Stimulated activated CD8-positive, alpha-beta memory T cell treated with anti-CD3 and anti-CD28 coated beads, Interleukin-15, amount 100 ng/mL, for 4 hours (primary cell): ENCODE measurements at regions not wholly inside any gene's neighbourhood (a gene's known extent, or its start where the extent isn't known, plus 50 kb on each side); places are given as distances from the start of the nearest gene placed in this dataset.
"Not testable (repeated sequence)": the region's sequence is repeated elsewhere in the genome, so short reads cannot be mapped to it uniquely, and the experiment has no call there.

Experiments
- DNase-seq, 2 donors: peaks; one replicate each; pipeline ENCODE4 v3.0.0-alpha.2; 2020; ENCODE audit warnings: low read depth in 2 of 2

- DNase-seq = no peak
Measured at GRCh38 chr5:164967354-164967753, 1461.9 kb downstream of the MAT2B start.

- no peak for DNase-seq
Measured at GRCh38 chr5:164972973-164973372, 1467.6 kb downstream of the MAT2B start.

- no peak for DNase-seq
Measured at GRCh38 chr5:164975986-164976385, 1470.6 kb downstream of the MAT2B start.

GRCh38 chr5:164980480-164980879 lies 1475.1 kb downstream of the MAT2B start:
- no peak for DNase-seq

- DNase-seq = no peak
Measured at GRCh38 chr5:164998142-164998541, 1492.7 kb downstream of the MAT2B start.

- no peak for DNase-seq
Measured at GRCh38 chr5:164998590-164998989, 1493.2 kb downstream of the MAT2B start.

GRCh38 chr5:165000479-165001190 lies 1495.2 kb downstream of the MAT2B start:
- DNase-seq = no peak

GRCh38 chr5:165003283-165003682 lies 1497.9 kb downstream of the MAT2B start:
- no peak for DNase-seq

GRCh38 chr5:165004175-165004574 lies 1498.8 kb downstream of the MAT2B start:
- DNase-seq = no peak

- no peak for DNase-seq
Measured at GRCh38 chr5:165014439-165014838, 1509.0 kb downstream of the MAT2B start.

- no peak for DNase-seq
Measured at GRCh38 chr5:165015126-165015525, 1509.7 kb downstream of the MAT2B start.

GRCh38 chr5:165015547-165015946 lies 1510.1 kb downstream of the MAT2B start:
- no peak for DNase-seq

- DNase-seq = no peak
Measured at GRCh38 chr5:165026971-165027370, 1521.6 kb downstream of the MAT2B start.

- DNase-seq = no peak
Measured at GRCh38 chr5:165028356-165028755, 1522.9 kb downstream of the MAT2B start.

GRCh38 chr5:165029099-165029870 lies 1523.9 kb downstream of the MAT2B start:
- no peak for DNase-seq

- no peak for DNase-seq
Measured at GRCh38 chr5:165030971-165031370, 1525.6 kb downstream of the MAT2B start.

GRCh38 chr5:165031371-165031770 lies 1526.0 kb downstream of the MAT2B start:
- no peak for DNase-seq

GRCh38 chr5:165035520-165035919 lies 1530.1 kb downstream of the MAT2B start:
- DNase-seq = no peak

- no peak for DNase-seq
Measured at GRCh38 chr5:165039748-165040147, 1534.3 kb downstream of the MAT2B start.

- not testable (repeated sequence) for DNase-seq
Measured at GRCh38 chr5:165045941-165046340, 1540.5 kb downstream of the MAT2B start.

GRCh38 chr5:165055476-165055875 lies 1550.1 kb downstream of the MAT2B start:
- no peak for DNase-seq

- no peak for DNase-seq
Measured at GRCh38 chr5:165057145-165057544, 1551.7 kb downstream of the MAT2B start.

GRCh38 chr5:165066751-165067385 lies 1561.4 kb downstream of the MAT2B start:
- DNase-seq = no peak
